ENCODE measurements at regions not wholly inside any gene's neighbourhood (a gene's known extent, or its start where the extent isn't known, plus 50 kb on each side); places are given as distances from the start of the nearest gene placed in this dataset.

DNA sequence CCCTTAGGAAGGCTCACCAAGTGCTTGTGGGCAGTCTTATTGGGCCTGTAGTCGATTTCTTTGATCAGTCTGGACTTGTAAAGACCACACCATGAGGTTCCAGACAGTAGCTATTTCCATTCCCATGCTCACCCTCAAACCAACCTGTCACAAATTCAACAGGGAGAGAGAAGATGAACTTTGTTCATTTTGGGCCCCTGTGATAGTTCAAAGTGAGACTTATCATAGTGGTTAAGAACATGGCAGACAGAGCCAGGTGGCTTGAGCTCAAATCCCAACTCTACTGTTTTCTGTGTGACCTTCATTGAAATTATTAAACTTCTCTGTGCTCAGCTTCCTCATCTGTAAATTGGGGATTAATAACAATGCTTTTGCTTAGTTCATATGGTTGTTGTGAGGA is 53.9 kb upstream of the CTLA4 start:
- no peak for DNase-seq (ENCODE audit: low read depth)

DNA sequence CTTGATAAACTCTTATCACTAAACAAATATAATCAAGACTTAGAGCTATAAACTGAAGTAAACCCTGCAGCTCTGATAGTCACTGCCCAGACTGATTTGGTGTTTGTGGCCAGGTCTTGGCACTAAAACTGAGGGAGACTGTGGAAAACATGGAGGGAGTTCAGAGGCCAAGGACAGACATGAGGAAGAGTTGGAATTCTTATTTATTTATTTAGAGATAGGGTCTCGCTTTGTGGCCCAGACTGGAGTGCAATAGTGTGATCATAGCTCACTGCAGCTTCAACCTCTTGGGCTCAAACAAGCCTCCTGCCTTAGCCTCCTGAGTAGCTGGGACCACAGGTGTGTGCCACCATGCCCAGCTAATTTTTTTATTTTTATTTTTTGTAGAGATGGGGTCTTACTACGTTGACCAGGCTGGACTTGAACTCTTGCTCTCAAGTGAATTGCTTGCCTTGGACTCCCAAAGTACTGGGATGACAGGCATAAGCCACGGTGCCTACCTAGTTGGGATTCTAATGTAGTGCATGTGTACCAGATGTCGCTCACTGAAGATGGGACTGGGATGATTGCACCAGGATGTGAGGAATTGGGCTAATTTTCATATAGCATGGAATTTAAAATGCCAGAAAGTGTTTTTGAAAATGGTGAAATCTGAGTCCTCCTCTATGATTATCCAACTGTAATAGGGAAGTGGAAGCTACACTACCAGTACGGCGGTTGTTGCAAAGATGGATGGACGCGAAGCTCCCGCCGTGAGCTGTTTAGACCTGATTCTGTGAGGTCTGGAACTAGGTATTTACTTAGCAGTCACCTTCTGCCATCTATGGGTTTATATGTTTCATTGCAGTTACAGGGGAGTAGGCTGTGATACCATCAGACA is 52.7 kb upstream of the CTLA4 start:
- no peak for DNase-seq (ENCODE audit: low read depth)

DNA sequence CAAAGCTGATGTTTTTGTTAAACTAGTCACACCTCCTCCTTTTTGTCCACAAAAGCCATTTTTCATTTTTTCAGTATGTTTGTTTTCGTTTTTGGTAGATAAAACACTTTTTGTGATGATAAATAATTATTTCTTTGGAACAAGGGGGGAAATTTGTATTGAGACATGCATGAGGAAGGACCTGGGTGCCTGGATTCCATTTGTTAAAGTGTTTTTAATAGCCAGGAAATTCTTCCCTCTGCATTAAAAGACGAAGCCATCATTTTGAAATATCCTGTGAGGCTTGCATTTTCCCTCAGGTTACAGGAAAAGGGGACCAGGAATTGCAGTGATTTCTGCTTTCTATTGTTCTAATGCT is 52.1 kb upstream of the CTLA4 start:
- DNase-seq (ENCODE audit: low read depth): no peak

DNA sequence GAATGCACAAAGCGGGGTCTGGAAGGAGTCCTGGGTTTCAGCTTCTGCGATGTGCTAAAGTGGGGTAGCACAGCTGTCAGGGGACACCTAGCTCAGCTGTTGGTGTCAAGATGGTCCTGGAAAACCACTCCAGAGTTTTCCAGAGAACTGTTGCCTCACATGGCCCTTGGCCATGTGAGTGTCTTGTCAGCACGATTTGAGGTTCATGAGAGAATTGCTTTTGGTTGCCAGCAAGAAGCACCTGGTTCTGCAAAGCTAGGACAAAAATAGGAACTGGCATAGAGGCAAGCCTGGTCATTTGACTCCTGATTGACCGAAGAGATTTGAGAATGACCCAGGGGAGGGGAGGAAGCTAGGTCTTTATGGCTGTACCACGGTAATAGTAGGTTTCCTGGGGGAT is 50.4 kb upstream of the CTLA4 start:
- DNase-seq (ENCODE audit: low read depth): no peak
